Activated CD4-positive, alpha-beta T cell treated with anti-CD3 and anti-CD28 coated beads, Interleukin-2, Interleukin-4, amounts not matched to agents 100 ng/mL and 50 ng/mL, durations not matched to agents 16 hours and 8 hours (primary cell): ENCODE measurements at regions not wholly inside any gene's neighbourhood (a gene's known extent, or its start where the extent isn't known, plus 50 kb on each side); places are given as distances from the start of the nearest gene placed in this dataset.

Experiments used
- DNase-seq: peaks from one replicate; pipeline ENCODE4 v3.0.0-alpha.2; 2020; ENCODE audit warnings: low spot score

DNA sequence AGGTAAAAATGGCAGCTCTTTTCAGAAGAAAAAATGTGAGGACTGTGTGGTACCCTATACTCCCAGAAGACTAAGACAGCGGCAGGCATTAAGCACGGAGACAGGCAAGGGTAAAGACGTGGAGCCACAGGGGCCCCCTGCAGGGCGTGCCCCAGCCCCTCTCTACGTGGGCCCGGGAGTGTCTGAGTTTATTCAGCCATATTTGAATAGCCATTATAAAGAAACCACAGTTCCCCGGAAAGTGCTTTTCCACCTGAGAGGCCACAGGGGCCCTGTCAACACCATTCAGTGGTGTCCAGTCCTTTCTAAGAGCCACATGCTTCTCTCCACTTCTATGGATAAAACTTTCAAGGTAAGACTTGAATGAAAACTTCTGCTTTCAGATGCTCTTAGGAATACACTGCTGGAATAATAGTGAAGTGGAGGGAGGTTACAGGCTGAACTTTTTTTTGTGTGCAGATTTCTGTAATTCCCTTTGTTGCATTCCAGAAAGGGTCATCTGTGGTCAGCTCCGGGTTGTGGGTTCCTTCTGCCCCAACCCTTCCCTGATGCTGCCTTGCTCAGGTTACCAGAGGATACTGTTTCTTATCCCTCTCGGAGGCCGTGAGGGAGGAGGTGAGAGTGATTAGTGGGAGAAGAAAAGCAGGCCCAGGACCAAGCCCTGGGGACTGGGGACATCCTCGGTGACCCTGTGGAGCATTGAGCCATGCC lies 58.4 kb downstream of the SLC25A47 start:
- DNase-seq: no peak

DNA sequence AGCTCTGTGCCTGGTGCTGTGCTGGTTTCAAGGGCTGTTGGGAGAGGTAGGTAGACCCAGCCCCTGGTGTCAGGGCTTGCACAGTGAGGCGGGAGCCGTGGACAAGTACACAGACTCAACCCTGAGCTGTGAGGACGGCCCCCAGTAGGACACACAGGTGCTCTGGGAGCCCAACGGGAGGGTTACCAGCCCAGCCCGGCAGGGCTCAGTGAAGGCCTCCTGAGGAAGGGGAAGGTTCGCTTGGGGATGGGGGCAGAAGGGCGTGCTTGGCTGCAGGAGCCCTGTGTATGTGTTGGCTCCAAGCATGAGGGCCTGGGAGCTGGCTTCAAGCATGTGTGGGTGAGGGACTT lies 58.9 kb downstream of the SLC25A47 start:
- DNase-seq: no peak

DNA sequence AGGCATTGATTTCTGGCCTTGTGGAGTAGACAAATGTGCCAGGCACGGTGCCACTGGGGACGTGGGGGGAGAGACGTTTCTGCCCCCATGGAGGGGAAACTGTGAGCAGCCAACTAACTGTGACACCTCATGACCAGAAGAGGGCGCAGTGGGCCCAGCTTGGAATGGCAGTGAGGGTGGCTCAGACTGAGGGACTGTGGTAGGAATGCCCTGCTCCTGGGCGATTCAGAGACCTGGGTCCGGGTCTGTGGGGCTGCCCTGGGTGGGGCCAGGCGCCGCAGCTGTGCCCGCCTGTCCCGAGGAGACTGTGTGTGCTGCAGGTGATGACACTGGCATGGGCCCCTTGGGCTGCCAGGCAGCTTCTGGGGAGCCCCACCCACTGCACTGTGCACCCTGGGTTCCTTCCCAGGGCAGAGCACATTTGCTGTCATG lies 60.6 kb downstream of the SLC25A47 start:
- peak; percentile 66 for DNase-seq

DNA sequence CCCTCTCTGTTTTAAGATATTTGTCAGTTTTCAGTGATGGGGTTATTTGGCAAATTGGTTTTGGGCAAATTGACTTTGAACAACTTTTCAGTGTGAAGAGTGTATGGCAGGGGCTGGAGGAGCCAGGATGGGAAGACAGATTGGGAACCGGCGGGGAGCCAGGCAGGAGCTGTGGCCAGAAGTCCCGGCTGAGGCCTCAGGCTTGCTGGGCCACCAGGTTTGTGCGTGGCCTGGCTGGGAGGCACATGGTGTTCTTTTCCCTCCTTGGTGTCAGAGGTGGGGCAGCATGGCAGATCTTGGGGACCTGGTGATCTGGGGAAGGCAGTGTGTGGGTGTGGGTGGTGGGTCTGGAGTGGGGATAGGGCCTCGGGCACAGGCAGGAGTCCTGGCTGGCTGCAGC lies 61.1 kb downstream of the SLC25A47 start:
- no peak for DNase-seq

DNA sequence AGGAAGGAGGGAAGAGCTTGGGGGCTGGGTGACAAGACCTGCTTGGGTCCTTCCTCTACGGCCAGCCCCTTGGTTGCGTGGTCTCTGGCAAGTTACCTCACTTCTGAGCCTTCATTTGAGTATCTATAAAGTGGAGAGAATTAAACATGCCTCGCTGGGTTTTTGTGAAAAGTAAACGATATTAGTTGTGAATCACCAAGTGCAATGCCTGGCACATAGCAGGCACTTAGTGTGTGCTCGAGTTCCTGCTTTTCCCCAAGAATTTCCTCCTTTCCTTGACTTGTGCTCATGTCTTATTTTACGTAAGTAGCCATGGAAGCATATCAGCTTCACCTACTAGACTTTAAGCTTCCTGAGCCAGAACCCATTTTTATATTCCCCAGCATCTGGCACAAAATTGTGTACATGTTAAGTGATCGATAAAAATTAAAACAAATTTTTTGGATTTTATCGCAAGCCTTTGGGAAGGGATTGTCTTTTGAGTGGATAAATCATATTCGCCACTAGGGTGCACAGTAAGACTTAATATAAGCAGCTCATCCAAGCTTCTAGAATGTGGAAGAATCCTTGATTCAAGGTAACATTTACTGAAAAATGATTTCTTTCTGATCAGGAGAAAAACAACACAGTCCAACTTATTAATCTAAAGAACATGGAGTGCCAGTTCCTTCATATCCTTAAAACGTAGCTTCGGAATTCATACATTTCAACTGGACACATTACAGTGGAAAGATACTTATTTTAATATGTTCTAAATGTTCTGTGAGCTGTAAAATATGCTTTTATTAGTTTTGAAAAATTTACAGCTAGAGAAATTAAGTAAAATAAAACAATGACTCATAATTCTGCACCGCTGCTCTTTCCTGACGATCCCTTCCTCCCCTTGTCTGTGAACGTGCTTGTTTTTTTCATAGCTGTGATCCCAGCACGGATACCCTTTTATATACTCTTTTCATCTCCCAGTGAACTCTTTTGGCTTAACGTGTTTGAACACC lies 62.0 kb downstream of the SLC25A47 start:
- DNase-seq: no peak

DNA sequence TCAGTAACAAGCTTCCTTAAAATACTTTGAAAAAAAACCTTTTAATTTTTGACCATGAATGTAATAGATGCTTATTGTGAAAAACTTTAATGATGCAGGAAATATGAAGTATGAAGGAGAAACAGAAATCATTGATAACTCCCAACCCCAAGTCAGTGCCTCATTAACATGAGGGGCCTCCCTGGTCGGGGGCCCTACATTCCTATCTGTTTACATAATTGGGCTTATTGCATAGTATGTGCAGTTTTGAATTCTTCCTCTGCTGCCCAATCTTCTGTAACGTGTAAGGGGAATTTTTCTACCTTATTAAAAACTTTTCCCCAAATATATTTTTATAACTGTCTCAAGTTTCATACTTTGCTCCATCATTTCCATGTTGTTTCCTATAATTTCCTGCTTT lies 63.0 kb downstream of the SLC25A47 start:
- no peak for DNase-seq

DNA sequence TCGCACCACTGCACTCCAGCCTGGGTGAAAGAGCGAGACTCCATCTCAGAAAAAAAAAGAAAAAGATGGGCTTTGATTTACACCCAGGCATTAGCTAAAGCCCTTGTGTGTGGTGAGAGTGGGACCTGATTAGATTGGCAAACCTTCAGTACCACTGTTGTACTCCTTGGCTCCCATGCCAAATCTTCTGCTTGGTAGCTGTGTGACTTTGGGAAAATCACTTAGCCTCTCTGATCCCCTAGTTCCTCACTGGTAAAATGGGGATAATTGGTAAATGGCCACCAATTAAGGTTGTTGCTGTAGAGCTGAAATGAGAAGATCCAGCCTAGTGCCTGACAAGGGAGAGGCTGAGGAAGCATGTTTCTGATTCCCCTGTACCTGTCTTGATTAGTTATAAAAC lies 63.7 kb downstream of the SLC25A47 start:
- no peak for DNase-seq

DNA sequence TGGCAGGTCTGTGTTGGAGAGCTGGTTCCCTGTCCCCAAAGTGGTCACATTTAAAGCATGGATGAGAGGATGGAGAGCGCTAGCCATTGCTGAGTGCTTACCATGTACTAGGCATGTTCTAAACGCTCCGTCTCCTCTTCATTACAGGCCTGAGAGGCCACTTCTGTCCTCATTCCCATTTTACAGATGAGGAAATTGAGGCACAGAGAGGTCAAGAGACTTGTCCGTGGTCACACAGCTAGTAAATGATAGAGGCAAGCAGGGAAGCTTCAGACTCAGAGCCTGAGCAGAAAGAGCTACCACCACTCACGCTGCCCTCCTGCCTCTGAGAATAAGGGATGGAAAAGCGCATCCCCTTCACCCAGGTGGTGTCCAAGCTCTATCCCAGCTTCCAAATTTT lies 64.3 kb downstream of the SLC25A47 start:
- no peak for DNase-seq

DNA sequence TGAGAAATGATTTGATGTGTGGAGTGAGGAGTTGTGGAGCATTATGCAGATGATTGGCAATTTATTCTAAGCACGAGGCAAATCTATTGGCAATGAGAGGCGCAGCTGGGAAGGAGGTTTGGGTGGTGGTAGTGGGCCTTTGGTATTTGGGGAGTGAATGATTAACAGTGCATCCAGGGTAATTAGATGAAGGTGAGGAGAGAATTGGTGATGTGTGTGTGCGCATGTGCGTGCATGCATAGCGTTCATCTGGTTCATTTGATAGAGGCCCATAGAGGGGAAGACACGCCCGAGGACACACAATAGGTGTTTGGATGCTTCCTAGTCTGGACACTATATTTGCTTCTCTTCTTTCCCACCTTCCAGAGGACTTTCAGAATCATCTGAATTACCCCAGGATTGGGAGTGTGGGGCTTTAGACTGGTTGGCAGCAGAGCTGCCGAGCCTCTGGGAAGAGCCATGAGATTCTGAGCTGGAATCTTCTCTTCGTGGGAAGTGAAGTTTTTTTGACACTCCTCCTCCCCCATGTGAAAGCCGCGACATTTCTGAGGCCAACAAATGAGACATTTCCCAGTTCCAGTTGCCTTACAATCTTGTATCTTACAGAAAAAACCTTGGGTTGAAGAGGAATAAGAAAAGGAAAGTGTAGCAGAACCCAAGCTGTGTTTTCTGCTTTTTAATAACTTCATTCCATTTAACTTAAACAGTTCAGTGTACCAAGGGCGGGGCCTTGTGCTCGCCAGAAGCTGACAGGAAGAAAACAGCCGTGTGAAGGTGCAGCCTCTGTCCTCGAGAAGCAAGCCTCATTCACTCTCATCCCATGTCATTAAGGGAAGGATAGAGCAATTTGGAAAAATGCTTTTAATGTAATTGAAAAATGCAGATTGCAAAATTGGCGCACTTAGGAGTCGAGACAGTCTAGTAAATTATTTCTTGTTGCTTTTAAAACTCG lies 65.2 kb downstream of the SLC25A47 start:
- no peak for DNase-seq

DNA sequence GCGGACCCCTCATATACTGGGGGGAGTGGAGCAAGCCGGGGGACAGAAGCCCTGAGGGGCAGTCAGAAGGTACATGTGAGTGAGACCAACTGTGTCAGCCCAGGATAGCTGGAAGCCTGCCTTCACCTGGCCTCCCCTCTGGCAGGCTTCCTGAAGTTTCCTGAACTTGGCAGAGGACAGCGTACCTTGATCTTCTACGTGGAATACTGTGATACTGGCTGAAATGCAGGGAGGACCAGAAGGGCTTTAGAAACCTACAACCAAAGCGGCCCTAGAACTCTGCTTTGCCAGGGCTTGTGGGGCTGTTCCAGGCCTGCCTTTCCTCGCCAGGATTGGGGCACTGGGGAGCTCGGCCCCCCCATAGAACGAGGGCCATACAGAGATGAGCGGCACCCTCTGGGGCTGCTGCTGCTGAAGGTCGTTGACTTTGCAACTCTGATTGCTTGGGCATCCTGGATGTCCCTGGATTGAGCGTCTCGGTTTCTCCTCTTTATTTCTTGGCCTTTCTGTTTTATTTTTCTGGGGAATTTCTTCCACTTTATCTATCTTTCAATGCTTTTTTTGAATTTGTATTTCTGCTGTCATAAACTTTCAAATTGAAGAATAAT lies 66.5 kb downstream of the SLC25A47 start:
- no peak for DNase-seq

DNA sequence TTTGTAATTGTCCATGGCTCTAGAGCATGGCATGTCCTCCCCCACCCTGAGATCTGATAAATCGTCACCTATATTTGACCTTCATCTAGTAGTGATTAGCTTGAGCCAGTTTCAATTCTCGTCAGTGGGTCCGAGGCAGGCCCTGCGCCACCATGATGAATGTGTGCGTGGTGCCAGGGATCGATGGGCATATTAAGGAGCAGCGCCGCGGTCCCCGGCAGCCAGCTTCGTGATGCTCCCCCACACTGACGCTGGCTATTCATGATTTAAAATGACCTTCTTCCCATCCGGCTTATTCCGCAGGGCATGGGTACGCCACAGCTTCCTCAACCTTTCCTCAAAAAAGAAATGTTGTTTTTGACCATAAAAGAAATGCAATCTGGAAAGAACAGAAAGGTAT lies 68.0 kb downstream of the SLC25A47 start:
- no peak for DNase-seq

DNA sequence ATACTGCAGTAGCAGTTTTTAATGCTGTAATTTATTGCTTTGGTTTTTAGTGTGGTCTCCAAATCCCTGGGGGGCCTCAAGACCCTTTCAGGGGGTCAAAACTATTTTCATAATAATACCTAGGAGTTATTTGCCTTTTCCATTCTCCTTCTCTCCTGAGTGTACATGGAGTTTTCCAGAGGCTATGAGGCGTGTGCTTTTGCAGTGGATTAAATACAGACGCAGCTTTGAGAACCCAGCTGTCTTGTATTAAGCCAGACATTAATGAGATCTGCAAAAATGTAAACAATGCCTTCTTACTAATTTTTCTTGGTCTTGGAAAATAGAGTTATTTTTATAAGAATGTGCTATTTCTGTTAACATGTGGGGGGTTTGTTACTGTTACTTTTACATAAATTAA lies 68.6 kb downstream of the SLC25A47 start:
- DNase-seq: no peak

DNA sequence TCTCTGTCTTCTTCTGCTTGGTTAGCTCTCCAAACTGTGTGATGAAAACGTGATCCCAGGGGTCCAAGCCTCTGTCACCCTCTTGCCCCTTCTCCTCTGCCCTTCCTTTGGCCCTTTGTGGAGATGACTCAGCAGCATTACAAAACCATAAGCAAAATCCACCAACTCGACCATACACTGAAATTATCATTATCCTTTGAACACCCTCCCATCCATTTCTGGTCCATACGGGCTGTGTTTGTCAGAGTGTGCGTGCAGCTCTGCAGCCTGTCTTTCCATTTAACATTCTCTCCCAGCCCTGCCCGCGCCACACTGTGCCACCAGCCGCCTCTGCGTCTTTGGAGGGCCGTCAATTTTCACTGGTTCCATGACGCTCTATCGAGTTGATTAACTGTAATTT lies 69.2 kb downstream of the SLC25A47 start:
- DNase-seq: no peak

DNA sequence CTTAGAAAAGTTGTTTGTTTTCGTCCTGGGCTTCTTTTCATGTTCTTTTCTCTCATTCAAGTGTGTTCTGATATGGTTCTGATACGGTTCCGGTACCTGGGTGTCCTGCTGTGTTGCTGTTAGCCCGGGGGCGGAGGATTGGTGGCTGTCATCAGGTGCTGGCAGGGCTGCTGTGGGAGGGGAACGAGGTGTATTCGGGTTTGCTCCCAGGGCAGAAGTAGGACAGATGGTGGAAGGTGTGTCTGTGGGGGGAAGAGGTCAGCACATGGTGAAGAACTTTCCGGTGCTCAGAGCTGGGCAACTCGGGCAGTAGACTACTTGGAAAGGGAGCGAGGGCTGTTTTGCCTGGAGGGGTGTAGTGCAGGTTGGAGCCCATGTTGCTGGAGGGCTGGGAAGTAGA lies 70.2 kb downstream of the SLC25A47 start:
- no peak for DNase-seq

DNA sequence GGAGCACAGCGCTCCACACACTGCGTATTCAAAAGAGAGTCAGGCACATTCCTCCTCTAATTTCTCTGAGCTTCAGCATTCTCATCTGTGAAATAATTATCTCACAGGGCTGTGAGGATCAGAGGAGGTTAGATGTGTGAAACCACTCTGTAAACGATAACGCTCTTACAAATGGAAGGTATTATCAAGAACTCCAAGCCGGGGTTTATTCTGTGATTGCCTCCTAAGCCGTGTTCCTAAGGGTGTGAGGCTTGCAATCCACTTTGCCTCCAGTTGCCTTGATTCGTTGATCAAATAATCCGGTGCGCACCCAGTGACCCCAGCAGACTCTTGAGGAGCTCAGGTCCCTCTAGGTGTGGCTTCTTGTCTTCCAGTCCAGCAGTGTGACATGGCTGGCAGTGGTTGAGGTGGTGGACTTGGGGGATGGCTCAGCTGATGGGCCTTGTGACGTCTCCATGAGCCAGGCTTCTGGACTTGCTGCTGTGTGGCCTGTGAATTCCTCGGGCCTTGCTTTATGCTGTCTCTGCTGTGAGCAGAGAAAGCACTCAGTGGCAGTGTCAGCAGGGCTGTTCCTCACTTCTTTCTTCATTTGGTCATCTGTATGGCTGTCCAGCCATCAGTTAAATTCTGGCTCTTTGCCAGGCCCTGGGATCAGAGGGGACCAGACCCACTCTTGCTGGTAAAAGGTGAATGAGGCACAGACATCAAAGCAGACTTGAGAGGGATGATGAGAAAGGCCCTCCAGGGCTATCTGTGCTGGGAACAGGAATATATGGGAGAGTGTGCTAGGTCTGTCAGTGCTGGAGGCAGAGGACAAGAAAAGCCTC lies 71.0 kb downstream of the SLC25A47 start:
- no peak for DNase-seq

DNA sequence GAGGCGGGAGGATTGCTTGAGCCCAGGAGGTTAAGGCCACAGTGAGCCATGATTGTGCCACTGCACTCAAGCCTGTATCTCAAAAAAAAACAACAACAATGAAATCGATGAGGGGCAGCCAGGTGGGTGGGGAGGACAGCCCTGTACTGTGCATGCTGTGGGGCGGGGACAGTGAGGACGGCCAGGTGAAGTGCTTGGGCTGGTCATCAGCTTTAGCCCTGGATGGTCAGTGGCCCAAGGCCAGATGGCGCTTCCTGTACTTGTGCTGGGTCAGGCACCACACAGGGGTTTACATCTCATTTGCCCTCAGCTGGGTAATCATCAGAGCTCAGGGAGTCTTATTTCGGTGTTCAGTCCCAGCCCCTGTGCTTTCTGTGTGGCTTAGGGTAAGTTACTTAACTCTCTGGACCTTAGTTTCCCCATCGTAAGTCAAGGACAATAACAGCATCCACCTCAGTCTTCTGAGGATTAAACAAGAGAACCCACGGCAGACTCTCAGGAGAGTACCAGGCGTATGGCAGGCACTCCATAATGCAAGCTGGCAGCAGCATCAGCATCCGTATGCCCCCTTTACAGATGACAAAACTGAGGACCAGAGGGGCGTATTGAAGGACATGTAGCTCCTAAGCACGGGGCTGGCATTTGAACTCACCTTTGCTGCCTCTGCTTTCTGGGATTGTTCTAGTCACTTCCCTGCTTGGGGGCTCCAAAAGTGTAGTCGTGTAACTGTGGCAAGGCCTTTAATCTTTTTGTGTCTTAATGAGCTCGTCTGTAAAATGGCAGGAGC lies 71.9 kb downstream of the SLC25A47 start:
- no peak for DNase-seq

DNA sequence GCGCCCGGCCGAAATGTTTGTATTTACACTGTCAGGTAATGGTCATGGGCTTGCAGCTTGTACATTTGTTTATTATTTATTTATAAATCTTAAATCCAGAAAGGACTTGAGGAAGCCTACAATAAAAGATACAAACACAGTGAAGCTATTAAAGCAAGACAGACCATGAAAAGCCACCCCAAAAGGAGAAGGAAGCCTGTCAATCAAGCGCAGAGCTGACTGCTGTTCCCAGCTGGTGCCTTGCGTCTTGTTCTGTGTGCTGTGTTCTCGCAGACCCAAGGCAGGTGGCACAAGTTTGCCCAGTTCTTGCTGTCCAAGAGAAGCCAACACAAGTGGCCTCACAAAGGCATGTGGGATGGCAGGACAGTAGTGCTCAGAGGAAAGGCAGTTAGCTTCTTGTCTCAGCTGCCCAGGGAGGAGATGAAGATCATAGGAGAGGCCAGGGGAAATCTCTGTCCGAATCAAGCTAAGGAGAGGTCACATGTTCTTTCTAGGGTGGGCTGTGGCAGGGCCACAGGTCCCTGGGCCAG lies 73.2 kb downstream of the SLC25A47 start:
- DNase-seq: no peak

DNA sequence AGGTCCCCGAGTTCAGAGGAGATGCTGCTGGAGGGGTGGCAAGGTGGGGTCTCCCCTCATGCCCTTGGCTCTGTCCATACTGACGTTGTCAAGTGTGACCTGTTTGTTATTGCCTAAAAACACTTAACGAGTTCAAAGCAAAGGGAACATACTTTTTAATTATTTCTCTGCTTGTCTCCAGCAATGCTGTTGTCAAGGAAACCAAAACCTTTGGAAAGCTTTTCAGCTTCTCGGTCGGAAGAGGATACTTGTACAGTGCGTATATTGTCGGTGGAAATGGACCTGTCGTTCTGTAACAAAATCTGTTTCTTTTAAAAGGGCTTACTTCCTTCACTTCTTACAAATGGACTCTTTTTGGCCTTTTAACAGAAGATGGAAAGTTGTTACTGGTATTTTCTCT lies 73.9 kb downstream of the SLC25A47 start:
- no peak for DNase-seq

DNA sequence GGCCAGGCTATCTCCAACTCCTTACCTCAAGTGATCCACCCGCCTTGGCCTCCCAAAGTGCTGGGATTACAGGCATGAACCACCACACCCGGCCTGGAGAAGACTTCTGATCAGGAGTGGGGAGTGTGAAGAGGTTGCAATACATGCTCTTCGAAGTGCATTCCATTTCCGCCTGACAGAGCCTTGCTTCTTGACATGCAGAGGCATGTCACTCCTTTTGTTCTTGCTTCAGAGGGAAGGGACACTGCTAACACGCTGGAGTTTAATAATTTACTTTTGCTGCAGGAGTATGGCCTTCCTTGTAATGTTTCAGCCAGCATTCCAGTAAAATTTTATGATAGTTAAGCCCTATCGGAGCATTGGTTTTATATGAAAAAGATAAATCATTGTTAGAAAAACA lies 74.9 kb downstream of the SLC25A47 start:
- DNase-seq: no peak
